GM18907 (cell line): ENCODE measurements at regions not wholly inside any gene's neighbourhood (a gene's known extent, or its start where the extent isn't known, plus 50 kb on each side); places are given as distances from the start of the nearest gene placed in this dataset.

ENCODE experiments used
- ATAC-seq: cut with Tn5 transposase; IDR thresholded peaks from one replicate; pipeline ENCODE4 v1.9.1; 2021; ENCODE audit warnings: mild to moderate bottlenecking, moderate library complexity; ENCODE audit not compliant: unreplicated experiment

GRCh38 chr7:97466071-97466470, 265.8 kb upstream of the TAC1 start:
- ATAC-seq: no peak

- no peak for ATAC-seq
Observed at GRCh38 chr7:97466999-97467740, 264.7 kb upstream of the TAC1 start.

- no peak for ATAC-seq
Observed at GRCh38 chr7:97468493-97468892, 263.4 kb upstream of the TAC1 start.

- no peak for ATAC-seq
Observed at GRCh38 chr7:97470726-97471125, 261.2 kb upstream of the TAC1 start.

- no peak for ATAC-seq
Observed at GRCh38 chr7:97471491-97471890, 260.4 kb upstream of the TAC1 start.

- no peak for ATAC-seq
Observed at GRCh38 chr7:97479740-97480290, 252.1 kb upstream of the TAC1 start.

- no peak for ATAC-seq
Observed at GRCh38 chr7:97480772-97481390, 251.0 kb upstream of the TAC1 start.

- no peak for ATAC-seq
Observed at GRCh38 chr7:97495487-97495886, 236.4 kb upstream of the TAC1 start.

GRCh38 chr7:97499204-97499603, 232.7 kb upstream of the TAC1 start:
- ATAC-seq: peak; percentile 82

- no peak for ATAC-seq
Observed at GRCh38 chr7:97503367-97504094, 228.4 kb upstream of the TAC1 start.

- no peak for ATAC-seq
Observed at GRCh38 chr7:97506728-97507127, 225.2 kb upstream of the TAC1 start.

- no peak for ATAC-seq
Observed at GRCh38 chr7:97512441-97513207, 219.3 kb upstream of the TAC1 start.

- ATAC-seq: peak; percentile 54
Observed at GRCh38 chr7:97513326-97513725, 218.6 kb upstream of the TAC1 start.

- ATAC-seq: no peak
Observed at GRCh38 chr7:97541188-97541587, 190.7 kb upstream of the TAC1 start.

GRCh38 chr7:97555857-97556421, 175.9 kb upstream of the TAC1 start:
- no peak for ATAC-seq

GRCh38 chr7:97565665-97566064, 166.2 kb upstream of the TAC1 start:
- ATAC-seq: no peak

GRCh38 chr7:97573065-97573464, 158.8 kb upstream of the TAC1 start:
- ATAC-seq: no peak

GRCh38 chr7:97576043-97576442, 155.8 kb upstream of the TAC1 start:
- no peak for ATAC-seq

GRCh38 chr7:97578225-97578624, 153.7 kb upstream of the TAC1 start:
- no peak for ATAC-seq

GRCh38 chr7:97580205-97580604, 151.7 kb upstream of the TAC1 start:
- no peak for ATAC-seq

- ATAC-seq: no peak
Observed at GRCh38 chr7:97595439-97595838, 136.4 kb upstream of the TAC1 start.
